WERI-Rb-1 (cell line): ENCODE measurements at regions not wholly inside any gene's neighbourhood (a gene's known extent, or its start where the extent isn't known, plus 50 kb on each side); places are given as distances from the start of the nearest gene placed in this dataset.

Experiments used
- DNase-seq: peaks from one replicate; pipeline ENCODE4 v3.0.0-alpha.2; 2020
- H3K27ac ChIP-seq: fragments of 250-450 bp; sonication (Bioruptor Pico); 2 replicates; pipeline ENCODE4 v1.5.1; 2020; ENCODE audit warnings: mild to moderate bottlenecking, moderate library complexity
- H3K27me3 ChIP-seq: fragments of 250-450 bp; sonication (Bioruptor Pico); 2 replicates; pipeline ENCODE4 v1.5.1; 2021; ENCODE audit warnings: mild to moderate bottlenecking, low read depth, moderate library complexity; ENCODE audit not compliant: insufficient read depth, severe bottlenecking
- H3K36me3 ChIP-seq: fragments of 250-450 bp; sonication (Bioruptor Pico); 2 replicates; pipeline ENCODE4 v1.5.1; 2020; ENCODE audit warnings: mild to moderate bottlenecking, moderate library complexity
- H3K4me3 ChIP-seq: 2 replicates; pipeline ENCODE4 v1.5.1; 2011; ENCODE audit warnings: low read depth, mild to moderate bottlenecking, control low read depth, low read length
- H3K9me3 ChIP-seq: fragments of 250-450 bp; sonication (Bioruptor Pico); 2 replicates; pipeline ENCODE4 v1.5.1; 2021; ENCODE audit warnings: mild to moderate bottlenecking, moderate library complexity; ENCODE audit not compliant: severe bottlenecking
- CTCF ChIP-seq: IDR thresholded peaks from 2 replicates; pipeline ENCODE4 v1.5.1; 2011; ENCODE audit warnings: low read depth, mild to moderate bottlenecking, control low read depth, inconsistent platforms, low read length

- H3K4me3 ChIP-seq = no peak overlapping the region
- no peak for TF ChIP-seq CTCF
- H3K27me3 ChIP-seq = no peaks in the 10 kb centered on the region
- no peak for DNase-seq
- H3K36me3 ChIP-seq = no peaks in the 10 kb centered on the region
- H3K9me3 ChIP-seq = no peaks in the 10 kb centered on the region
- H3K27ac ChIP-seq = no peak overlapping the region
These were observed 85.3 kb upstream of the ZBTB40 start for GRCh38 chr1:22366346-22366745.

GRCh38 chr1:22368125-22368524, 83.5 kb upstream of the ZBTB40 start:
- H3K27ac ChIP-seq = no peak overlapping the region
- DNase-seq = no peak
- peaks cover under 1% of the 10 kb centered on the region for H3K9me3 ChIP-seq
- no peaks in the 10 kb centered on the region for H3K27me3 ChIP-seq
- no peaks in the 10 kb centered on the region for H3K36me3 ChIP-seq
- no peak overlapping the region for H3K4me3 ChIP-seq
- no peak for TF ChIP-seq CTCF

GRCh38 chr1:22369294-22370189, 82.1 kb upstream of the ZBTB40 start:
- Histone ChIP-seq H3K4me3 (no peak overlapping the region), H3K27me3 (no peaks in the 10 kb centered on the region), H3K9me3 (peaks cover 3% of the 10 kb centered on the region), H3K36me3 (no peaks in the 10 kb centered on the region), H3K27ac (no peak overlapping the region)
- DNase-seq = no peak
- no peak for TF ChIP-seq CTCF

GRCh38 chr1:22370190-22370498, 81.5 kb upstream of the ZBTB40 start:
- Histone ChIP-seq H3K9me3 (peaks cover 3% of the 10 kb centered on the region), H3K4me3 (no peak overlapping the region), H3K36me3 (no peaks in the 10 kb centered on the region), H3K27me3 (no peaks in the 10 kb centered on the region), H3K27ac (no peak overlapping the region)
- DNase-seq = no peak
- TF ChIP-seq CTCF = no peak

- Histone ChIP-seq H3K4me3 (no peak overlapping the region), H3K36me3 (no peaks in the 10 kb centered on the region), H3K27me3 (no peaks in the 10 kb centered on the region), H3K9me3 (peaks cover 3% of the 10 kb centered on the region), H3K27ac (no peak overlapping the region)
- no peak for TF ChIP-seq CTCF
- no peak for DNase-seq
These were observed 80.2 kb upstream of the ZBTB40 start for GRCh38 chr1:22371408-22371807.

- peaks cover 3% of the 10 kb centered on the region for H3K9me3 ChIP-seq
- no peaks in the 10 kb centered on the region for H3K36me3 ChIP-seq
- H3K27me3 ChIP-seq = no peaks in the 10 kb centered on the region
- H3K4me3 ChIP-seq = no peak overlapping the region
- TF ChIP-seq CTCF = no peak
- no peak for DNase-seq
- H3K27ac ChIP-seq = no peak overlapping the region
These were observed 78.4 kb upstream of the ZBTB40 start for GRCh38 chr1:22373252-22373651.
